Mammary epithelial cell (primary cell): ENCODE measurements at regions not wholly inside any gene's neighbourhood (a gene's known extent, or its start where the extent isn't known, plus 50 kb on each side); places are given as distances from the start of the nearest gene placed in this dataset.

Source experiments
- EZH2 ChIP-seq: IDR thresholded peaks from 2 replicates; pipeline ENCODE4 v1.6.1; 2012; ENCODE audit warnings: low read length, inconsistent platforms, borderline replicate concordance
- TF ChIP-seq, protein P1 (sequence below), 2 donors: IDR thresholded peaks in 1 of 2; conservative IDR thresholded peaks in 1 of 2; 2 replicates each; pipeline ENCODE4 v1.5.1; 2011 to 2012; ENCODE audit warnings: inconsistent platforms in 2 of 2, low read length in 2 of 2, mild to moderate bottlenecking in 2 of 2, control low read depth in 1 of 2, low read depth in 1 of 2; ENCODE audit not compliant: insufficient read depth in 1 of 2; ENCODE audit errors: extremely low read depth in 1 of 2

DNA sequence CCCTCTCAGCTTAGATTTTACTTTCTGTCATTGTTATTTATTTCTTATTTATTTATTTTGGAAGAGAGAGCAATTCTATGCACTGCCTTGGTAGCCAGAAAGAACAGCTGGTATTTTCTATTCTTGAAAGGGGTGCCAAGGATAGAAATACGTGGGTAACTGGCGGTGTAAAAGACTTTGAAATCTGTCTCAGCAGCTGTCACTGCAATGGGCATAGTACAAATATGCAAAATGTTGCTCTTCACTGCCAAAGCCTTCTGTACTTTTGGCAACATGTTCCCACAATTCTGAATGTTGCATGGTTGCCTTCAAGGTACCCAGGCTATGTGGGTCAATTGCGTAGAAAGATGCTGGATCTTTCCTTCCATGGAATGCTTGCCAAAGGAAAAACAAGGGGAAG, 230.2 kb upstream of the EDIL3 start:
- TF ChIP-seq, protein P1, sequence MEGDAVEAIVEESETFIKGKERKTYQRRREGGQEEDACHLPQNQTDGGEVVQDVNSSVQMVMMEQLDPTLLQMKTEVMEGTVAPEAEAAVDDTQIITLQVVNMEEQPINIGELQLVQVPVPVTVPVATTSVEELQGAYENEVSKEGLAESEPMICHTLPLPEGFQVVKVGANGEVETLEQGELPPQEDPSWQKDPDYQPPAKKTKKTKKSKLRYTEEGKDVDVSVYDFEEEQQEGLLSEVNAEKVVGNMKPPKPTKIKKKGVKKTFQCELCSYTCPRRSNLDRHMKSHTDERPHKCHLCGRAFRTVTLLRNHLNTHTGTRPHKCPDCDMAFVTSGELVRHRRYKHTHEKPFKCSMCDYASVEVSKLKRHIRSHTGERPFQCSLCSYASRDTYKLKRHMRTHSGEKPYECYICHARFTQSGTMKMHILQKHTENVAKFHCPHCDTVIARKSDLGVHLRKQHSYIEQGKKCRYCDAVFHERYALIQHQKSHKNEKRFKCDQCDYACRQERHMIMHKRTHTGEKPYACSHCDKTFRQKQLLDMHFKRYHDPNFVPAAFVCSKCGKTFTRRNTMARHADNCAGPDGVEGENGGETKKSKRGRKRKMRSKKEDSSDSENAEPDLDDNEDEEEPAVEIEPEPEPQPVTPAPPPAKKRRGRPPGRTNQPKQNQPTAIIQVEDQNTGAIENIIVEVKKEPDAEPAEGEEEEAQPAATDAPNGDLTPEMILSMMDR (conservative IDR thresholded peaks at IDR 0.05 in 1 of 2, IDR thresholded peaks at IDR 0.05 in 1 of 2; ENCODE audit: extremely low read depth in 1 of 2, insufficient read depth in 1 of 2, low read depth in 1 of 2, low read length in 2 of 2): no peak
- TF ChIP-seq EZH2: no peak
